GM18508 (cell line): ENCODE measurements at regions not wholly inside any gene's neighbourhood (a gene's known extent, or its start where the extent isn't known, plus 50 kb on each side); places are given as distances from the start of the nearest gene placed in this dataset.

ENCODE experiments used
- ATAC-seq: cut with Tn5 transposase; IDR thresholded peaks from one replicate; pipeline ENCODE4 v1.9.1; 2021; ENCODE audit warnings: moderate number of reproducible peaks; ENCODE audit not compliant: insufficient read depth, unreplicated experiment

DNA sequence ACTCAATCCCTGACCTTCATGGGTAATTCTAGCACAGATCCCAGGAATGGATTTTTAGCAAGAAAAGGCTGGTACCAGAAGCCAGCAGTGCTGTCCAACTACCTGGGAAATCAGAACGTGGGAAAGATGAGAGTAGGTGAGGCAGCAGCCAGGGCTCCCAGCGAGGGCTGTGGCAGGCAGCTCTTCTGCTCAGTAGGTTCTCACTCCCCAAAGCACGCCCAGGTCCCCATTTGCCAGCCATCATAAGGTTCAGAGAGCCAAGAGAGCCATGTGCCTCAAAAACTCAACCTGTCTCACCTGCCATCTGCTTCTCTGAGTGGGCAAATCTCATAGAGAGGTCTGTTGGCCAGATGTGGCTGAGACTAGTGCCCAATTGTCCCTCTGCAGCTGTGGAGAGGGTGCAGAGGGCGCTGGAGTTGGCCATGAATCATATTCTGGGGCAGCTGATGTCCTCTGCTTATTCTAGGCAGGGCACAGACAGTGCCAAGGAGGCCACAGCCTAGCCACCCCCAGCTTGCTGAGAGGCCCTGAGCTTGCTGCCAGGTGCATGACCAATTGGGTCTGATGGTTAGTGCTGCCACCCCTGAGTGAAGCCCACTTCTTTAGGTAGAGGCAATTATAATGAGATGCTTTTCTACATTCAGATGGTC lies 81.7 kb upstream of the GATB start:
- no peak for ATAC-seq

- no peak for ATAC-seq
Observed at GRCh38 chr4:151841107-151841506, 80.3 kb upstream of the GATB start.

DNA sequence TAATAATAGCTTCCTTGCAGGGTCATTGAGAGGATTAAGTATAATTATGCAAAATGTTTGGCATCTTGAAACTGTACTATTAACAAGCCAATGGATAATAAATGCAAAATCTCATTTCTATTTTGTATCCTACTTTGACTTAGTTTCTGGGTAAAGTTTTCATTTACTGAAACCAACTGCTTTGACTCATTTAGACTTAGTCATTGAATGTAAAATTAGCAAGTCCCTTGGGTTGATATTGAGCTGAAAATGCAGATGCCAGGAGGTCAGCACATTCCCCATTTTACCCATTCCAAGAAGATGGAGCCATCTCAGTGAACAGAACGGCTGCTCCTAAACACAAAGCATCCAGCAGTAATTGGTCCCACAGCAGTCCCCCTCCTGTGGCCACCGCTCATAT lies 74.7 kb upstream of the GATB start:
- no peak for ATAC-seq

- ATAC-seq: no peak
Observed at GRCh38 chr4:151833174-151833573, 72.4 kb upstream of the GATB start.

GRCh38 chr4:151831526-151831925 lies 70.7 kb upstream of the GATB start:
- no peak for ATAC-seq

DNA sequence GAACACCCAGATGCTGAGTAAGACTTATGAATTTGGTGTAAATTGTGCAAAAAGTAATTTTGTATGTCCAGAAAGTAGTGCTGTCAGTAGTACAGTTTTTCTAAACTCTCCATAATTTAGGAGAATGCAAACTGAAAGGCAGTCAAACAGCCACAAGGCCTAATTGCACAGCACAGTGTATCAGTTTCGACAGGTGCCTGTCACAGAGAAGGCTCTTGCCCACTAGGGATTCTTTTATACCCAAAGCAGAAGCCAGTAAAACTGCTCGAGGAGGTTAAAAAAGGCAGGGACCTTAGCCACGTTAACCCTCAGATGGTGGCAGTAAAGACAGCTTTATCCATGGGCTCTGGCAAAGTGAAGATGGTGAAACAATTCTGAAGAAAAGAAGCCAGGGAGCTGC lies 69.4 kb upstream of the GATB start:
- ATAC-seq: no peak

GRCh38 chr4:151829309-151829708 lies 68.5 kb upstream of the GATB start:
- ATAC-seq: no peak

DNA sequence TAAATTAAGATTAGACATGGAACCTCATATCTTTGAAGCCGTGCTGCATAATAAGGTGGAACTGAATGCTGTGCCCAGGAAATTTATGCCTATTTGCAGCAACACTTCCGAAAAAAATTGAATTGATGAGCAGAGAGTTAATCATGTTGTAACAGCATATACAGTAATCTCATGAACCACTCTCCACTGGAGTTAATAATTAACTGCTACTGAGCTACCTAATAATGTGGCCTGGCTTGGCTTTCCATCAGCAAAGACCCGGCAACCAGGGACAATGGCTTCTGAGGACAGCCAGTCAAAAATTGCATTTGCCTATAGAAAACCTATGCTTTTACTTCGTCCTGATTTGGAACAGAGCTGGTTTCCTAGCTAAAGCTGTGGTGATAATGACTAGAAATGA lies 63.8 kb upstream of the GATB start:
- no peak for ATAC-seq

GRCh38 chr4:151822331-151822730 lies 61.5 kb upstream of the GATB start:
- no peak for ATAC-seq

GRCh38 chr4:151820004-151820403 lies 59.2 kb upstream of the GATB start:
- no peak for ATAC-seq

DNA sequence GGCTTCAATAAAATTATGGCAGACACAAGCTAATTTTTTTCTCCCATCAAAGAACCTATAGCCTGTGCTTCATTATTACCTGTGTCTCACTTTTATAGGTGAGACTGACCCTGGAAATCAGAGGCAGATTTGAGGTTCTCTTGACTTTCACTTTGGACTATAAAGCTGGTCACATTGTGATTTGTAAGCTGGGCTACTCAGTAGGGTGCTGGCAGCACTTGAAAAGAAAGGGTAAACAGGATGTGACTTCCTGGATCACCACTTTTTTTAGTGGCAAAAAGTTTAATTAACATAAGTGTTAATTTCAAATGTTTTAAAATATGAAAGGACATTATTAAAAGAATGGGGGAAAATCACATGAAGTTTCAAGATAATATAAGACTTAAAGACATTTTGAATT lies 50.6 kb upstream of the GATB start:
- ATAC-seq: no peak
